Calu3 (cell line): ENCODE measurements at regions not wholly inside any gene's neighbourhood (a gene's known extent, or its start where the extent isn't known, plus 50 kb on each side); places are given as distances from the start of the nearest gene placed in this dataset.

Source experiments
- BruUV-seq: library from RNA; stranded (reverse); fragments of 400-500 nt; replicated peaks from 2 replicates; lab custom pipeline; 2021; lab: Mats Ljungman, UMichigan
- CTCF ChIA-PET: fragments of 300-600 bp; sonication (Branson Sonifier 250); formaldehyde crosslinking; loops from one replicate; lab custom pipeline; 2022; ENCODE audit warnings: antibody characterized with exemption; lab: Charles Lee
- DNase-seq: peaks from one replicate; pipeline ENCODE4 v3.0.0; 2022
- H3K27ac Mint-ChIP-seq: one replicate; pipeline ENCODE4 v1.8.0; 2022; ENCODE audit warnings: mixed read lengths; ENCODE audit not compliant: unreplicated experiment
- H3K27me3 Mint-ChIP-seq: one replicate; pipeline ENCODE4 v1.8.0; 2022; ENCODE audit warnings: mixed read lengths; ENCODE audit not compliant: unreplicated experiment
- H3K36me3 Mint-ChIP-seq: one replicate; pipeline ENCODE4 v1.8.0; 2022; ENCODE audit warnings: mild to moderate bottlenecking, moderate library complexity, mixed read lengths; ENCODE audit not compliant: insufficient read depth, unreplicated experiment
- H3K4me1 Mint-ChIP-seq: one replicate; pipeline ENCODE4 v1.8.0; 2022; ENCODE audit warnings: mild to moderate bottlenecking, low read depth, mixed read lengths; ENCODE audit not compliant: unreplicated experiment
- H3K4me3 Mint-ChIP-seq: one replicate; pipeline ENCODE4 v1.8.0; 2022; ENCODE audit warnings: mild to moderate bottlenecking, low read depth, moderate library complexity, mixed read lengths; ENCODE audit not compliant: unreplicated experiment
- H3K9me3 Mint-ChIP-seq: one replicate; pipeline ENCODE4 v1.8.0; 2022; ENCODE audit warnings: low read depth, mixed read lengths; ENCODE audit not compliant: unreplicated experiment
- intact Hi-C: fragments of 100-400 bp; cut with micrococcal nuclease; formaldehyde crosslinking; loops from one replicate; pipeline ENCODE4 v1.10.0; 2022; ENCODE audit not compliant: unreplicated experiment
- TF ChIP-seq, protein P1 (sequence below): fragments of 200-600 bp; IDR thresholded peaks from one replicate; pipeline ENCODE4 v1.8.0; 2022; ENCODE audit warnings: antibody characterized with exemption; ENCODE audit not compliant: unreplicated experiment

DNA sequence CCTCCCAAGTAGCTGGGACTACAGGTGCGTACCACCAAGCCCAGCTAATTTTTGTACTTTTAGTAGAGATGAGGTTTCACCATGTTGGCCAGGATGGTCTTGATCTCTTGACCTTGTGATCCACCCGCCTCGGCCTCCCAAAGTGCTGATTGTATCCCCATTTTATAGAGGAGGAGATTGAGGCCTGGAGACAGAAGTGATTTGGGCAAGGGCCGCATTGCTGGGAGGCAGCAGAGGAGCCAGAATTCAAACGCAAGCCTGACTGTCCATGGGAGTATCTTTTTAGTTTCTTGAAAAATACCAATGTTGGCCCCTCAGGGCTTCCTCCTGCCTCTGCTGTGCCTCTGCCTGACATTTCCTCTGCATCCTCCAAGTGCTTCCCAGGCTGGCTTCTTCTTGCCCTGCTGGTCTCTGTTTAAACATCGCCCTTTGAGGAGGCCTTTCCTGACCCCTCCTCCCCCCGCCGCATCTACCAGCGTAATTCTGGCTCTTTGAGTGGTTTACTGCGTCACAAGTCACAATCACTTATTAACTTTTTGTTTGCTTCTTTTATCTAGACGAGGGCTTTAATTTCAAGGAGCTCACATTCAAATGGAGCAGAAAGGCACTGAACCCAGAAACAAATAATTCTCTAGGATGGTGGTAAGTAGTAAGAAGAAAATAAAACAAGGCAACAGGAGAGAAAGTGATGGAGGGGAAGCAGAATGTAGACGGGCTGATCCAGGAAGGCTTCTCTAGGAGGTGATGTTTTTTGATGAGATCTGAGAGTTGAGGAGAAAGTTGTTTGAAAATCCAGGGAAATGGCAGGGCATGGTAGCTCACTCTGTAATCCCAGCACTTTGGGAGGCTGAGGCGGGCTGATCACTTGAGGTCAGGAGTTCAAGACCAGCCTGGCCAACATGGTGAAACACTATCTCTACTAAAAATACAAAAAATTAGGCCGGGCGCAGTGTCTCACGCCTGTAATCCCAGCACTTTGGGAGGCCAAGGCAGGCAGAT, 91.0 kb upstream of the MED13L start:
- Mint-ChIP-seq H3K4me3 (peak overlapping the region; percentile 2), H3K27me3 (no peaks in the 10 kb centered on the region), H3K9me3 (no peaks in the 10 kb centered on the region), H3K27ac (peak overlapping the region; percentile 7), H3K4me1 (peaks cover 10% of the 10 kb centered on the region), H3K36me3 (no peaks in the 10 kb centered on the region)
- TF ChIP-seq, protein P1, sequence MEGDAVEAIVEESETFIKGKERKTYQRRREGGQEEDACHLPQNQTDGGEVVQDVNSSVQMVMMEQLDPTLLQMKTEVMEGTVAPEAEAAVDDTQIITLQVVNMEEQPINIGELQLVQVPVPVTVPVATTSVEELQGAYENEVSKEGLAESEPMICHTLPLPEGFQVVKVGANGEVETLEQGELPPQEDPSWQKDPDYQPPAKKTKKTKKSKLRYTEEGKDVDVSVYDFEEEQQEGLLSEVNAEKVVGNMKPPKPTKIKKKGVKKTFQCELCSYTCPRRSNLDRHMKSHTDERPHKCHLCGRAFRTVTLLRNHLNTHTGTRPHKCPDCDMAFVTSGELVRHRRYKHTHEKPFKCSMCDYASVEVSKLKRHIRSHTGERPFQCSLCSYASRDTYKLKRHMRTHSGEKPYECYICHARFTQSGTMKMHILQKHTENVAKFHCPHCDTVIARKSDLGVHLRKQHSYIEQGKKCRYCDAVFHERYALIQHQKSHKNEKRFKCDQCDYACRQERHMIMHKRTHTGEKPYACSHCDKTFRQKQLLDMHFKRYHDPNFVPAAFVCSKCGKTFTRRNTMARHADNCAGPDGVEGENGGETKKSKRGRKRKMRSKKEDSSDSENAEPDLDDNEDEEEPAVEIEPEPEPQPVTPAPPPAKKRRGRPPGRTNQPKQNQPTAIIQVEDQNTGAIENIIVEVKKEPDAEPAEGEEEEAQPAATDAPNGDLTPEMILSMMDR, result no peak
- no TSS peak for BruUV-seq
- CTCF ChIA-PET, result interaction anchor here (0.6 kb wide), 1 partner anchor 16 kb away, joined by 5 read pairs; no protein-coding TSS in a partner anchor
- intact Hi-C loops, result no loop called here
- peak; percentile 71 for DNase-seq

DNA sequence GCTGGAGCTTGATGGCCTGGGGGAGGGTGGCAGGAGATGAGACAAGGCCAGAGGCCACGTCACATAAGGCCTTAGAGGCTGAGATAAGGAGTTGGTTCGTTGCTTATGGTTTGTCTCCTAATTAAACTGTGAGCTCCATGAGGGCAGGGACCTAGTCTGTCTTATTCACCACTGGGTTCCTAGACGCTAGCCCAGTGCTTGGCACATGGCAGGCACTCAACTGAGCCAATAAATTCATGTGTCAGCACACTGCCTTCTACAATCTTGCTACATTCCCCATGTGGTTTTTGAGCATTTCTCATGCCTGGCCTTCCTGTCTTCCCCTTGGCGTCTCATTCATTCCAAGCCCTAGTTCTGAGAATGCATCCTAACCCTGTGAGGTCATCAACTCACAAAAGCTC, 92.5 kb upstream of the MED13L start:
- no peak overlapping the region for H3K27ac Mint-ChIP-seq
- TF ChIP-seq, protein P1, result no peak
- CTCF ChIA-PET, result interaction anchor here (0.8 kb wide), 1 partner anchor 28 kb away, joined by 3 read pairs; no protein-coding TSS in a partner anchor
- H3K4me1 Mint-ChIP-seq, result peaks cover 10% of the 10 kb centered on the region
- H3K4me3 Mint-ChIP-seq, result no peak overlapping the region
- no TSS peak for BruUV-seq
- H3K9me3 Mint-ChIP-seq, result peaks cover 4% of the 10 kb centered on the region
- intact Hi-C loops, result no loop called here
- no peaks in the 10 kb centered on the region for H3K36me3 Mint-ChIP-seq
- DNase-seq, result no peak
- no peaks in the 10 kb centered on the region for H3K27me3 Mint-ChIP-seq

DNA sequence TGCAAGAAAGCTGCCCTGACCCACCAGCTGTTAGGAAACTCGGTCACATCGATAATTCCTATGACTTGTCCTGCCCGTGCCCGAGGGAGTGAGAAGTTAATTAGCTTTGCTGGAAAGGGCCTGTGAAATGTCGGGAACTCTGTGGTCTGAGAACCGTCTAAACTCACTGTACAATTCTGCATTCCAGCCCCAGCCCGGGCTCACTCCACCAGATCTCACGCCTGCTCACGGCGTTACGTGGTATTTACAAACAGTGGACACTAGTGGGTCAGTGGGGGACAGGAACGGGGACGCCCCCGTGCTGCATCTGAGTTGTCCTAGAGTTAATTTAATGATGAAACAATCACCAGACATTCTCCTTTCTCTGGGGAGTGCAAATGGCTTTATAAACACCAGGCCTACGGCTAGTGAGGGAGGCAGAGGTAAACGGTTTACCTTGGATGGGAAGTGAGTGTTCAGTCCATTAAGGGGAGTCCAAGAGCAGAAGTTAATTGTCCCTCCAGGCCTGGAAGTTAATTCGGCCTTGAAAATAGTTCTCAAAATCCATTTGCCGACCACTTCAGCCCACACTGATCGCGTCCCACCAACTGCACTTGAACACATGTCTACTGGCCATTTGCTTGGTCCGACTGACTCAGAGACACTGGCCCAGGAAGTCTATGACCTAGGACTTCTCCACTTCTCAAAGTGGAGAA, 93.5 kb upstream of the MED13L start:
- Mint-ChIP-seq H3K36me3 (no peaks in the 10 kb centered on the region), H3K27me3 (no peaks in the 10 kb centered on the region), H3K4me3 (no peak overlapping the region), H3K27ac (no peak overlapping the region), H3K4me1 (peaks cover 10% of the 10 kb centered on the region), H3K9me3 (peaks cover 9% of the 10 kb centered on the region)
- intact Hi-C loops, result no loop called here
- CTCF ChIA-PET, result interaction anchor here (0.8 kb wide), 1 partner anchor 27 kb away, joined by 3 read pairs; no protein-coding TSS in a partner anchor
- TF ChIP-seq, protein P1, result no peak
- no TSS peak for BruUV-seq
- DNase-seq, result no peak

DNA sequence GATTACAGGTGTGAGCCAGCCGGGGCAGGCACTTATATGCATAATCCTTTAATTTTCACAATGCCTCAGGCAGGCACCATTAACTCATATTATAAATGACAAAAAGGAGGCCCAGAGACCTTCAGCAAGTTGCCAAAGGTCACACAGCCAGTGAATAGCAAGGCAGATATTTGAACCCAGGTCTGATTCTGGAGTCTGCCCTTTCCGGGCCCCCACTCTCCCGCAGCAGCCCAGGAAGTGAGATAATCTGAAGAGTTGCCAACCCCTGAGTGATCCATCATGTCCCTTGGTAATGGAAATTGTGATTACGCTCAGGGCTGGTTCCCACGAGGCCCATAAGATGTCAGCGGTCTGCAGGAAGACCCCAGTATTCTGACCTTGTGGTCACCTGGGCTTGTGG, 95.3 kb upstream of the MED13L start:
- no peaks in the 10 kb centered on the region for H3K36me3 Mint-ChIP-seq
- H3K27ac Mint-ChIP-seq, result no peak overlapping the region
- DNase-seq, result no peak
- TF ChIP-seq, protein P1, result no peak
- peaks cover 10% of the 10 kb centered on the region for H3K4me1 Mint-ChIP-seq
- CTCF ChIA-PET, result no interaction called here
- no peak overlapping the region for H3K4me3 Mint-ChIP-seq
- H3K9me3 Mint-ChIP-seq, result peaks cover 9% of the 10 kb centered on the region
- intact Hi-C loops, result no loop called here
- H3K27me3 Mint-ChIP-seq, result no peaks in the 10 kb centered on the region
- no TSS peak for BruUV-seq
